ENCODE measurements at regions not wholly inside any gene's neighbourhood (a gene's known extent, or its start where the extent isn't known, plus 50 kb on each side); places are given as distances from the start of the nearest gene placed in this dataset.

- DNase-seq = no peak
These were observed 190.3 kb upstream of the CRY1 start for GRCh38 chr12:107283652-107284051.

GRCh38 chr12:107284692-107285091 is 191.3 kb upstream of the CRY1 start:
- no peak for DNase-seq

GRCh38 chr12:107287436-107288413 is 194.4 kb upstream of the CRY1 start:
- DNase-seq = peak in 1 of 5 donors; percentile 91

GRCh38 chr12:107288414-107289127 is 195.2 kb upstream of the CRY1 start:
- DNase-seq = peak in 1 of 5 donors; percentile 43

GRCh38 chr12:107291018-107291417 is 197.7 kb upstream of the CRY1 start:
- DNase-seq = no peak

- no peak for DNase-seq
These were observed 203.3 kb upstream of the CRY1 start for GRCh38 chr12:107296681-107297089.

GRCh38 chr12:107302649-107303341 is 209.4 kb upstream of the CRY1 start:
- no peak for DNase-seq

- no peak for DNase-seq
These were observed 211.5 kb upstream of the CRY1 start for GRCh38 chr12:107304588-107305532.

- no peak for DNase-seq
These were observed 212.9 kb upstream of the CRY1 start for GRCh38 chr12:107306141-107306659.

GRCh38 chr12:107308310-107308709 is 215.0 kb upstream of the CRY1 start:
- DNase-seq = no peak

GRCh38 chr12:107309020-107309419 is 215.7 kb upstream of the CRY1 start:
- DNase-seq = peak in 2 of 5 donors; percentile 8 to 70

GRCh38 chr12:107310621-107311020 is 217.3 kb upstream of the CRY1 start:
- DNase-seq = no peak

- DNase-seq = no peak
These were observed 218.3 kb upstream of the CRY1 start for GRCh38 chr12:107311682-107312081.

- peak; percentile 76 to 93 (median 82) for DNase-seq
These were observed 224.6 kb upstream of the CRY1 start for GRCh38 chr12:107317751-107318555.

- peak in 1 of 5 donors; percentile 19 for DNase-seq
These were observed 225.1 kb upstream of the CRY1 start for GRCh38 chr12:107318556-107318805.

- peak in 3 of 5 donors; percentile 10 to 33 (median 12) for DNase-seq
These were observed 225.6 kb upstream of the CRY1 start for GRCh38 chr12:107318806-107319532.

GRCh38 chr12:107319533-107320032 is 226.2 kb upstream of the CRY1 start:
- peak in 2 of 5 donors; percentile 6 to 26 for DNase-seq

GRCh38 chr12:107320033-107320928 is 226.9 kb upstream of the CRY1 start:
- DNase-seq = peak; percentile 60 to 86 (median 71)

Data from T-helper 1 cell (primary cell).